Fibroblast of lung (primary cell): ENCODE measurements at regions not wholly inside any gene's neighbourhood (a gene's known extent, or its start where the extent isn't known, plus 50 kb on each side); places are given as distances from the start of the nearest gene placed in this dataset.

ENCODE experiments used
- DNase-seq, 2 donors: peaks; one replicate each; pipeline versions ENCODE4 v3.0.0 to v3.0.0-alpha.2; 2010; ENCODE audit warnings: low read depth in 2 of 2
- H2AFZ ChIP-seq: 2 replicates; pipeline ENCODE4 v1.5.1; 2012; ENCODE audit warnings: low read length, control low read depth, inconsistent platforms
- H3K27ac ChIP-seq: 2 replicates; pipeline ENCODE4 v1.5.1; 2011; ENCODE audit warnings: low read length, control low read depth; ENCODE audit not compliant: insufficient read depth
- H3K27me3 ChIP-seq: 2 replicates; pipeline ENCODE4 v1.5.1; 2011; ENCODE audit warnings: mild to moderate bottlenecking, low read length; ENCODE audit not compliant: control insufficient read depth, insufficient read depth
- H3K36me3 ChIP-seq: 2 replicates; pipeline ENCODE4 v1.5.1; 2011; ENCODE audit warnings: low read length; ENCODE audit not compliant: control insufficient read depth, insufficient read depth
- H3K4me1 ChIP-seq: 2 replicates; pipeline ENCODE4 v1.5.1; 2011; ENCODE audit warnings: low read length; ENCODE audit not compliant: control insufficient read depth, insufficient read depth; ENCODE audit errors: extremely low read depth
- H3K4me2 ChIP-seq: 2 replicates; pipeline ENCODE4 v1.5.1; 2011; ENCODE audit warnings: low read length, control low read depth; ENCODE audit not compliant: insufficient read depth; ENCODE audit errors: extremely low read depth
- H3K4me3 ChIP-seq, 4 experiments: fragments of 200-600 bp in 1 of 4; sonication (generic) in 1 of 4; replicated peaks in 1 of 4; 2 replicates each; pipeline ENCODE4 v1.5.1; 2011 to 2016; ENCODE audit warnings: low read length in 4 of 4, low read depth in 3 of 4, mild to moderate bottlenecking in 3 of 4, control low read depth in 2 of 4, inconsistent platforms in 1 of 4, mixed read lengths in 1 of 4; ENCODE audit not compliant: insufficient read depth in 1 of 4; ENCODE audit errors: control extremely low read depth in 1 of 4
- H3K79me2 ChIP-seq: 2 replicates; pipeline ENCODE4 v1.5.1; 2012; ENCODE audit warnings: mild to moderate bottlenecking, low read length, inconsistent platforms; ENCODE audit not compliant: control insufficient read depth, insufficient read depth
- H3K9ac ChIP-seq: 2 replicates; pipeline ENCODE4 v1.5.1; 2011; ENCODE audit warnings: mild to moderate bottlenecking, low read length, control low read depth; ENCODE audit not compliant: insufficient read depth
- H3K9me3 ChIP-seq: 2 replicates; pipeline ENCODE4 v1.5.1; 2012; ENCODE audit warnings: low read depth, low read length; ENCODE audit not compliant: control insufficient read depth, insufficient read depth
- H4K20me1 ChIP-seq: 2 replicates; pipeline ENCODE4 v1.5.1; 2011; ENCODE audit warnings: low read length; ENCODE audit not compliant: control insufficient read depth, insufficient read depth; ENCODE audit errors: extremely low read depth
- EZH2 ChIP-seq: IDR thresholded peaks from 2 replicates; pipeline ENCODE4 v1.5.1; 2012; ENCODE audit warnings: low read length, control low read depth, mild to moderate bottlenecking; ENCODE audit errors: missing control alignments
- TF ChIP-seq, protein P1 (sequence below), 2 donors: IDR thresholded peaks in 1 of 2; conservative IDR thresholded peaks in 1 of 2; 1 replicate in 1 of 2; 2 replicates in 1 of 2; pipeline ENCODE4 v1.5.1; 2011 to 2012; ENCODE audit warnings: low read length in 2 of 2, control low read depth in 1 of 2, inconsistent platforms in 1 of 2, low read depth in 1 of 2, mild to moderate bottlenecking in 1 of 2

DNA sequence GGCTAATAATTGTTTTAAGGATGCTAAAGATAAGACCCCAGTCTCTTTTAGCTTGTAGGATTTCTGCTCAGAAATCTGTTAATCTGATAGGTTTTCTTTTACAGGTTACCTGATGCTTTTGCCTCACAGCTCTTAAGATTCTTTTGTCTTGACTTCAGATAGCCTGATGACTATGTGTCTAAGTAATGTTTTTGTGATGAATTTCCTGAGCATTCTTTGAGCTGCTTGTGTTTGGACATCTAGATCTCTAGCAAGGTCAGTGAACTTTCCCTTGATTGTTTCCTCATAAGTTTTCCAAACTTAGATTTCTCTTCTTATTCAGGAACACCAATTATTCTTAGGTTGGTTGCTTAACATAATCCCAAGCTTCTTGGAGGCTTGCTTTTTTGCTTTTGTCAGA lies 104.1 kb downstream of the ZNF518B start:
- H3K27ac ChIP-seq, result no peak overlapping the region
- no peaks in the 10 kb centered on the region for H4K20me1 ChIP-seq
- H3K4me2 ChIP-seq, result no peak overlapping the region
- no peaks in the 10 kb centered on the region for H3K27me3 ChIP-seq
- H3K4me3 ChIP-seq, result no peak overlapping the region
- no peaks in the 10 kb centered on the region for H3K36me3 ChIP-seq
- no peak overlapping the region for H2AFZ ChIP-seq
- H3K9ac ChIP-seq, result no peak overlapping the region
- TF ChIP-seq, protein P1, sequence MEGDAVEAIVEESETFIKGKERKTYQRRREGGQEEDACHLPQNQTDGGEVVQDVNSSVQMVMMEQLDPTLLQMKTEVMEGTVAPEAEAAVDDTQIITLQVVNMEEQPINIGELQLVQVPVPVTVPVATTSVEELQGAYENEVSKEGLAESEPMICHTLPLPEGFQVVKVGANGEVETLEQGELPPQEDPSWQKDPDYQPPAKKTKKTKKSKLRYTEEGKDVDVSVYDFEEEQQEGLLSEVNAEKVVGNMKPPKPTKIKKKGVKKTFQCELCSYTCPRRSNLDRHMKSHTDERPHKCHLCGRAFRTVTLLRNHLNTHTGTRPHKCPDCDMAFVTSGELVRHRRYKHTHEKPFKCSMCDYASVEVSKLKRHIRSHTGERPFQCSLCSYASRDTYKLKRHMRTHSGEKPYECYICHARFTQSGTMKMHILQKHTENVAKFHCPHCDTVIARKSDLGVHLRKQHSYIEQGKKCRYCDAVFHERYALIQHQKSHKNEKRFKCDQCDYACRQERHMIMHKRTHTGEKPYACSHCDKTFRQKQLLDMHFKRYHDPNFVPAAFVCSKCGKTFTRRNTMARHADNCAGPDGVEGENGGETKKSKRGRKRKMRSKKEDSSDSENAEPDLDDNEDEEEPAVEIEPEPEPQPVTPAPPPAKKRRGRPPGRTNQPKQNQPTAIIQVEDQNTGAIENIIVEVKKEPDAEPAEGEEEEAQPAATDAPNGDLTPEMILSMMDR (conservative IDR thresholded peaks at IDR 0.05 in 1 of 2, IDR thresholded peaks at IDR 0.05 in 1 of 2; ENCODE audit: low read depth in 1 of 2, low read length in 2 of 2), result no peak
- TF ChIP-seq EZH2, result no peak
- H3K79me2 ChIP-seq, result no peaks in the 10 kb centered on the region
- no peak for DNase-seq
- H3K9me3 ChIP-seq, result no peaks in the 10 kb centered on the region
- no peaks in the 10 kb centered on the region for H3K4me1 ChIP-seq

DNA sequence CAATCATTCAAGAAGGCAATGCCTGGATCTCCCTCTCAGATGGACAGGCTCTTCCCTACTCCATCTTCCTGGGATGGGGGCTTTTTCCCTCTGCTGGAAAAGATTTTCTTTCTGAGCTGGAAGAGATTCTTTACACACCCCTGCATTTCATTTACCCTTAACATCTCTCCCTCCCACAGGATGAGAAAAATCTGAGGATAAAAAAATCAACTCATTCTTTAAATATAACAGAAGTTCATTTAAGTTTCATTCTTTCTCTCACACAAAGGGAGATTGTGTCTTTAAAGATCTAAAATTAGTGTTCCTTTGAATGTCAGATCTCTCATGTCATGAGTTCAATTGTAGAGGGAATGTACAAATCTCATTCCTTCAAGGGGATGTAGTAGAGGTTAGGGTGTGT lies 109.0 kb downstream of the ZNF518B start:
- no peak overlapping the region for H3K9ac ChIP-seq
- no peaks in the 10 kb centered on the region for H3K79me2 ChIP-seq
- no peaks in the 10 kb centered on the region for H3K9me3 ChIP-seq
- H3K27ac ChIP-seq, result no peak overlapping the region
- no peak for DNase-seq
- H3K4me3 ChIP-seq, result no peak overlapping the region
- no peaks in the 10 kb centered on the region for H3K4me1 ChIP-seq
- no peak overlapping the region for H2AFZ ChIP-seq
- no peaks in the 10 kb centered on the region for H3K36me3 ChIP-seq
- no peaks in the 10 kb centered on the region for H4K20me1 ChIP-seq
- TF ChIP-seq, protein P1 (conservative IDR thresholded peaks at IDR 0.05 in 1 of 2, IDR thresholded peaks at IDR 0.05 in 1 of 2; ENCODE audit: low read depth in 1 of 2, low read length in 2 of 2), result no peak
- no peak for TF ChIP-seq EZH2
- H3K4me2 ChIP-seq, result no peak overlapping the region
- H3K27me3 ChIP-seq, result no peaks in the 10 kb centered on the region

DNA sequence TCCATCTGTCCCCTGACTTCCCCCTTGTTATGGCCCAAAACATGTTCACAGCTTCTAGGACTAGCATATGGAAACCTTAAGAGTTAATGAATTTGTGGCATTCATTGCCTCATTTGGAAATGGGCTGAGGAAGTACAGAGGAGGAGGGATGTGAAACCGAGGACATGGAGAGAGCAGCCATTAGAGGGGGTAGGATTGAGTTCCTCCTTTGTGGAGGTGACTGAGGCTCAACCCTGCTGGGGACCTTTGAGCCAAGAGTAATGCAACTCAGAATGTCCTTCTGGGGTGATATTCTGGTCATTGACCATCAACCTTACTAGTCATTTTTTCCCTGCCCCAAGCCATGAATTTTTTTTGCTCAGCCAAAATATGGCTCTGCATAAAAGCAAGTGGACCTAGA lies 109.4 kb downstream of the ZNF518B start:
- H3K9me3 ChIP-seq, result no peaks in the 10 kb centered on the region
- H3K27ac ChIP-seq, result no peak overlapping the region
- H2AFZ ChIP-seq, result no peak overlapping the region
- no peaks in the 10 kb centered on the region for H4K20me1 ChIP-seq
- no peak overlapping the region for H3K4me3 ChIP-seq
- no peaks in the 10 kb centered on the region for H3K27me3 ChIP-seq
- no peak for DNase-seq
- no peak overlapping the region for H3K4me2 ChIP-seq
- no peaks in the 10 kb centered on the region for H3K79me2 ChIP-seq
- H3K9ac ChIP-seq, result no peak overlapping the region
- H3K36me3 ChIP-seq, result no peaks in the 10 kb centered on the region
- H3K4me1 ChIP-seq, result no peaks in the 10 kb centered on the region
- no peak for TF ChIP-seq EZH2
- TF ChIP-seq, protein P1 (conservative IDR thresholded peaks at IDR 0.05 in 1 of 2, IDR thresholded peaks at IDR 0.05 in 1 of 2; ENCODE audit: low read depth in 1 of 2, low read length in 2 of 2), result no peak
